GM06990 (cell line): ENCODE measurements at regions not wholly inside any gene's neighbourhood (a gene's known extent, or its start where the extent isn't known, plus 50 kb on each side); places are given as distances from the start of the nearest gene placed in this dataset.

Experiments
- DNase-seq: peaks from one replicate; pipeline ENCODE4 v3.0.0-alpha.2; 2011; ENCODE audit not compliant: insufficient read length; ENCODE audit errors: extremely low read depth
- H3K27me3 ChIP-seq: replicated peaks from 2 replicates; pipeline ENCODE4 v1.6.0; 2011; ENCODE audit warnings: low read length; ENCODE audit not compliant: control insufficient read depth, insufficient read depth
- H3K36me3 ChIP-seq: 2 replicates; pipeline ENCODE4 v1.5.1; 2011; ENCODE audit warnings: low read length; ENCODE audit not compliant: control insufficient read depth, insufficient read depth
- H3K4me3 ChIP-seq: replicated peaks from 2 replicates; pipeline ENCODE4 v1.5.1; 2011; ENCODE audit warnings: low read depth, mild to moderate bottlenecking, control low read depth, low read length
- TF ChIP-seq, protein P1 (sequence below): IDR thresholded peaks from 2 replicates; pipeline ENCODE4 v1.5.1; 2011; ENCODE audit warnings: low read length, control low read depth, mild to moderate bottlenecking, inconsistent platforms; ENCODE audit not compliant: insufficient read depth, poor library complexity, severe bottlenecking

DNA sequence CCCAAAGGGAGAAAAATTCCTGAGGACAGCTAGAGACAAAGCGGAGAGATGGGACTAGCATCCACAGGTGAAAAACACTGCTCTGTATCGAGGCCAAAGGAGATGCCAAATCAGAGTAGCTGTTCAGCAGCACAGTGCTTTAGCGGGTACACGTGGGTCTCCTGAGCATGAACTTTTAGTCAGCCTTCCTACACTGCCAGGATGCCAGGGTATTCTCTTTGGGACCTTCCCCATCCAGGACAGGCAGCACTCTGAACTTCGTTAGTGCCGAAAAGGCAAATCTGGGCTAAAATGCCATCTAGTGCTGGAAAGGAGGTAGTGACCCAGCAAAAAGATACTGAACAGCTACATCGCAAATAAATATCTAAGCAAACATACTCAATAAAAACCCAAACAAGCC lies 64.9 kb downstream of the C6orf58 start:
- no peak overlapping the region for H3K4me3 ChIP-seq
- TF ChIP-seq, protein P1, sequence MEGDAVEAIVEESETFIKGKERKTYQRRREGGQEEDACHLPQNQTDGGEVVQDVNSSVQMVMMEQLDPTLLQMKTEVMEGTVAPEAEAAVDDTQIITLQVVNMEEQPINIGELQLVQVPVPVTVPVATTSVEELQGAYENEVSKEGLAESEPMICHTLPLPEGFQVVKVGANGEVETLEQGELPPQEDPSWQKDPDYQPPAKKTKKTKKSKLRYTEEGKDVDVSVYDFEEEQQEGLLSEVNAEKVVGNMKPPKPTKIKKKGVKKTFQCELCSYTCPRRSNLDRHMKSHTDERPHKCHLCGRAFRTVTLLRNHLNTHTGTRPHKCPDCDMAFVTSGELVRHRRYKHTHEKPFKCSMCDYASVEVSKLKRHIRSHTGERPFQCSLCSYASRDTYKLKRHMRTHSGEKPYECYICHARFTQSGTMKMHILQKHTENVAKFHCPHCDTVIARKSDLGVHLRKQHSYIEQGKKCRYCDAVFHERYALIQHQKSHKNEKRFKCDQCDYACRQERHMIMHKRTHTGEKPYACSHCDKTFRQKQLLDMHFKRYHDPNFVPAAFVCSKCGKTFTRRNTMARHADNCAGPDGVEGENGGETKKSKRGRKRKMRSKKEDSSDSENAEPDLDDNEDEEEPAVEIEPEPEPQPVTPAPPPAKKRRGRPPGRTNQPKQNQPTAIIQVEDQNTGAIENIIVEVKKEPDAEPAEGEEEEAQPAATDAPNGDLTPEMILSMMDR: peak; percentile 70

More for the DNA sequence above, 64.9 kb downstream of the C6orf58 start:
- DNase-seq: no peak
- Histone ChIP-seq H3K36me3 (no peaks in the 10 kb centered on the region), H3K27me3 (no peaks in the 10 kb centered on the region; the same call in 1 of the 2 replicates)
